CD4-positive, alpha-beta T cell treated with Interleukin-12 subunit alpha and Interleukin-12 subunit beta, for 1 hour (primary cell): ENCODE measurements at regions not wholly inside any gene's neighbourhood (a gene's known extent, or its start where the extent isn't known, plus 50 kb on each side); places are given as distances from the start of the nearest gene placed in this dataset.

Source experiments
- DNase-seq: peaks from one replicate; pipeline ENCODE4 v3.0.0-alpha.2; 2020

DNA sequence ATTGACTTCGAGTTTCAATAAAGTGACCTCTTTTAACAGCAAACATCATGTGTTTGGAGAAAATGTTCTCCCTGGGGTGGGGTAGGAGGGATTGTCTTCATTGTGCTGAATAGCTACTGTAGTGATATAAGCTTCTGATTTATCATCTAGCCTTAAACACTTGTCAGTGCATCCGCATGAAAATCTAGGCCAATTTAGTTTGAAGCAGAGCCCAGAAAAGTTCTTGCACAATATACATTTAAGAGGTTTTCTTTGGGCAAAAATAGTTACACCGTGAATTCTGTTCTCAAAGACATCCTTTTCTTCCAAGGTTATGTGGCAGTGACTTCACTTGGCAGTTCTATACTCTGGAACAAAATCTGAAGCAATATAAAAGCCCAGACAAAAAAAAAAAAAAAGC lies 136.0 kb upstream of the IFNG-AS1 start:
- no peak for DNase-seq

DNA sequence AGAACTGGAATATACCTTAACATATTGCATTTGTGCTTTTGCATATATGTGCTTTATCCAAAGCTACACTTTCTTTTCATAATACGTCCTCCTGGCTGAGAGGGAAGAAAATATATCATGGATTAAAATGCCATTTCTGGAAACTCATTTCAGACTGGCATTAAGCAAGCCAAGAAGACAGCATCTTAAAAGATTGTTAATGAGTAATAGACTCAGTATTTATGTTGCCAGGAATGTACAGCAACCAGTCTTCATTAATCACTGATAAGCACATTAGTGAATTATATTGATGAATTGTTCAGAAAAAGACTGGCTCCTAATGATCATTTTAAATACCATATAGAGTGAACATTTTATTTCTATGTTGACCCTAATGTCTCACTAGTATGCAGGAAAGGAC lies 134.9 kb upstream of the IFNG-AS1 start:
- DNase-seq: no peak

DNA sequence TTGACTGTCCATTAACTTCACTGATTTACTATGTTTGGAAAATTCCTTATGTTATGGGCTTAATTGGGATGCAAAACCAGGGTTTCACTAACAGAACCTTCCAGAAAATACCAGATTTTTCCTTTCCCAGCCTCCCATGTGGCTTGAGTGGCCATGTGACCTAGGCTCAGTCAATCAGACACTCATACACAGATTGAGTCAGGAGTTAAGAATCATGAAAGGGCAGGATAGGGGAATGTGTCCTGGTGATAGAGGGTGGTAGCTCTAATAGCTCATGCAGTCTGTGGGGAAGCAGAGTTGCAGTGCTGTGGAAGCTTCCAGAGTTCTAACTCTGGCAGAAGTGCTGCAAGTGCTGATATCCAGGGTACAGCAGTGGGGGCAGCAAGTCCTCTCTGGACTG lies 134.1 kb upstream of the IFNG-AS1 start:
- DNase-seq: no peak

- DNase-seq: no peak
Observed at GRCh38 chr12:67871231-67871630, 118.0 kb upstream of the IFNG-AS1 start.

DNA sequence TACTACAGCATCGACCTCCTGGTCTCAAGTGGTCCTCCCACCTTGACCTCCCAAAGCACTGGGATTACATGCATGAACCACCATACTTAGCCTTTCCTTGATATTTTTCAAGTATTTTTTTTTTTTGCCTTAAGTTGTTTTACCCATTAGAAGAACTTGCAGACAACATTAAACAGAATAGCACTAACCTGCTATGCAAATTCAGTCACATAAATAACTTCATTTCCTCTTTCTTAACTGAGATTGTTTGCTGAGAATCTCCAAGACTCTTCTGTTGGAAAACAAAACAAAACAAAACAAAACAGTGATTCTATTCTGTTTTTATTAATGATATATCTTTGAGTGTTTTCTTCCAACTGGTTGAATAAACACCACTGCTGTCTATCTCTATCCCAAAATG lies 115.9 kb upstream of the IFNG-AS1 start:
- no peak for DNase-seq

DNA sequence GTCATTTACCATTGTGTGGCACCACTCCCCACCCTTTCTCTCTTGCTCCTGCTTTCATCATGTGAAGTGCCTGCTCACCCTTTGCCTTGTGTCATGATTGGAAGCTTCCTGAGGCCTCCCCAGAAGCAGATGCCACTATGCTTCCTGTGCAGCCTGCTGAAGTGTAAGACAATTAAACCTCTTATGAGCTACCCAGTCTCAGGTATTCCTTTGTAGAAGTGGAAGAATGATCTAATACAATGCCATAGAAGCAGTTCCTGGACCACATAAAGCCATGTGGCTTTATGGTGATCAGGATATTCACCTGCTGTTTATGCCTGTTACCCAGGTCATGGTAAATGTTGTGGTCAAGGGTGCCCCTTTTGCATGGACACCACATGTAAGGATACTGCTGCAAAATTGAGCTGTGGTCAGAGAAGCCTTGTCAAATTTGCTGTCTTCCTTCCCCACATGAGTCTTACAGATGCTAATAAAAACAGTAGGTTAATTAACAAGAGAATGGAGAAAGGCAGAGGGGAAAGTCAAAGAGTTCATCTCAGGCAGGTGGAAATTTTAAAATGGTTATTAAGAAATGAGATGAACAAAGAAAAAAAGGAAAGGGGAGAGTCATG lies 112.8 kb upstream of the IFNG-AS1 start:
- no peak for DNase-seq

GRCh38 chr12:67877727-67878126 lies 111.5 kb upstream of the IFNG-AS1 start:
- no peak for DNase-seq

- no peak for DNase-seq
Observed at GRCh38 chr12:67879937-67880336, 109.3 kb upstream of the IFNG-AS1 start.

GRCh38 chr12:67881565-67881964 lies 107.7 kb upstream of the IFNG-AS1 start:
- DNase-seq: no peak

- no peak for DNase-seq
Observed at GRCh38 chr12:67884596-67884995, 104.7 kb upstream of the IFNG-AS1 start.

GRCh38 chr12:67885375-67886169 lies 103.7 kb upstream of the IFNG-AS1 start:
- DNase-seq: no peak

GRCh38 chr12:67887065-67887464 lies 102.2 kb upstream of the IFNG-AS1 start:
- no peak for DNase-seq

- DNase-seq: no peak
Observed at GRCh38 chr12:67889931-67890330, 99.3 kb upstream of the IFNG-AS1 start.

DNA sequence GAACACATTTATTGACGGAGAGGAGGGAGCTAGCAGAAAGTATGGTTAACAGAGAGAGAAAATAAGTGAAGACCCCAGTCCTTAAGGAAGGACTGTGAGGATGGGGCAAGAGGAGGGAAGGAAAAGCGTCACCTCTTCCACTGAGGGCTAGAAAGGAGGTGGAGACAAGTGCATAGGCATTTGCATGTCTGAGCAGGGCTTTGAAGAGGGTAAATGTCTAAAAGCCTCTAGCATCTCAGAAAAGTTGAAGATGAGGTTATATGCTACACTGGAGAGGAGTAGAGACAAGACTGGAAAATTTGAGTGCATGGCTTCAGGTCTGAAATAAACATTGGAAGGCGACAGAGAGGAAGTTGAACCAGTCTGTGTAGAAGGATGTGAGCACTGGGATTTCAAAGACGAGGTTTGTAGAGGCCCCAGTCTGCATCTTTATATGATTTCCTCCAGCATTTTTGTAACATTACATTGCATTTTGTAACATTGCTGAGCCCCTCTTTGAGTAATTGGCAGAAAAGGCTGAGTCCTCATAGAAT lies 98.5 kb upstream of the IFNG-AS1 start:
- DNase-seq: no peak

GRCh38 chr12:67891596-67891995 lies 97.7 kb upstream of the IFNG-AS1 start:
- no peak for DNase-seq

GRCh38 chr12:67892259-67893021 lies 96.8 kb upstream of the IFNG-AS1 start:
- DNase-seq: no peak

DNA sequence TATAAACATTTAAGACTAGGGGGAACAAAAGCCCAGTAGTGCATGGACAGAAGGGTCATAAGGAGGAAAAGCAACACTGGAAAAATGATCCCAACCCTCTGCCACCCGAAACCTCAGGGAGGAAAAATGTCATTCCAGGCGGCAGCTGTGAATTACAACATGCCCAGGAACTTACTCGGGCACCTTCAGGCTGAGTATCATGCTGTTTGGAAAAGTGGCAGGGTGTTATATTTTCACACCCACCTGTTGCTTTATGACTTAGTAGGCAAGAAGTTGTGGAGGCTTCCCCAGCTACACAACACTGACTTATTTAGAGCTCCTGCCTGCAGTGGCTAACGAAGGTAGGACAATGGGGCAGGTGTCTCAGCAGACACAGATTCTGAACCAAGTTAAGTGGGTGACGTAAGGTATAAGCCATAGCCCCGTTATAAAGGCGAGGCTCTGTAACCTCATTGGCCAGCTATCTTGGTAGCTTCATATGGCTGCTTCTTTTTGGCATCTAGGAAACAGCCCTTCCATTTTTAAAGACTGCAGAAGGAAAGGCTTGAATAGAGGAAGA lies 96.1 kb upstream of the IFNG-AS1 start:
- DNase-seq: no peak

DNA sequence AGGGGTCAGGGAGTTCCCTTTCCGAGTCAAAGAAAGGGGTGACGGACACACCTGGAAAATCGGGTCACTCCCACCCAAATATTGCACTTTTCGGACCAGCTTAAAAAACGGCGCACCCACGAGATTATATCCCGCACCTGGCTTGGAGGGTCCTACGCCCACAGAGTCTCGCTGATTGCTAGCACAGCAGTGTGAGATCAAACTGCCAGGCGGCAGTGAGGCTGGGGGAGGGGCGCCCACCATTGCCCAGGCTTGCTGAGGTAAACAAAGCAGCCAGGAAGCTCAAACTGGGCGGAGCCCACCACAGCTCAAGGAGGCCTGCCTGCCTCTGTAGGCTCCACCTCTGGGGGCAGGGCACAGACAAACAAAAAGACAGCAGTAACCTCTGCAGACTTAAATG lies 88.8 kb upstream of the IFNG-AS1 start:
- DNase-seq: peak; percentile 6

- no peak for DNase-seq
Observed at GRCh38 chr12:67909091-67909531, 80.1 kb upstream of the IFNG-AS1 start.

DNA sequence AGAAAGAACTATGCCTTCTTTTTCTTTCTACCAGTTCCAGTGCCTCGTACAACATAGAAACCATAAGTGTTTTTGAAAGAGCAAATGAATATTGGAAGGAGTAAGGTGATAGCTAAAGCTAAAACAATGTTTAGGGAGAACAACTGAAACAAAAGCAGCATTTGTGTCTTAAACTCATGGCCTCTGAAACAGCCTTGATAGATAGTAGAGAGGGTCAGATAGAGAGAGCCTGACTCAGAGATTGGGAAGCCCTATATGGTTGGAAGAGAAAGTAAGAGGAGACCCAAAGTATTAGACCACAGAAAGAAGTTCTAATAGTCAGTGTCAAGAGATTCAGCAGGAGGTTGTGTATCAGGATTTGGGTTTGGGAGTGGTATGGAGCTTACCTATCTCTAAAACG lies 79.6 kb upstream of the IFNG-AS1 start:
- no peak for DNase-seq

- no peak for DNase-seq
Observed at GRCh38 chr12:67910360-67911274, 78.6 kb upstream of the IFNG-AS1 start.

- no peak for DNase-seq
Observed at GRCh38 chr12:67911275-67911600, 78.0 kb upstream of the IFNG-AS1 start.
